ENCODE measurements at regions not wholly inside any gene's neighbourhood (a gene's known extent, or its start where the extent isn't known, plus 50 kb on each side); places are given as distances from the start of the nearest gene placed in this dataset.

DNA sequence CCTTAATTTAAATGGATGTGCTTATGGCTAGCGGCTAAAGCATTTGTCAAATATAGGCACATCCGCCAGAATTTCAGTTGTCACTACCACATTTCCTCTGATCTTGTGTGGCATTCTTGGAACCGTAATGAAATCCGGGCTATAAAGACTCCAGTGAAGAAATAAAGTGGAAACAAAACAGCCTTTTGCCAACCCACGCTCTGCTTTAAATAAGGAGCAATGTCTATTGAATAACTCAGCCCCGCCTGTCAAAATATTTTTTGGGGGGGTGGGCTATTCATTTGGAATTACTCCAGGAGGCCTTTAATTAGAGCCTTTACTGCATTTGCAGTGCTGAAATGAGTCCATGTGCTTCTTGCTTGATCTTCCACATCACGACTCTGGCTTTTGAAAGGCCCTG is 179.6 kb upstream of the RPH3A start:
- intact Hi-C loops (cut with DNase I; ENCODE audit: low total_unique reads) (no loop called here), in situ Hi-C loops (cut with MboI; ENCODE audit: low pct_ligation_motif_present in 1 of 4, low pct_unique_long_range_greater_than_20kb in 1 of 4, low sequenced_read_pairs in 3 of 4) (no loop called here)
- Histone ChIP-seq H3K4me1 (no peaks in the 10 kb centered on the region), H3K36me3 (no peaks in the 10 kb centered on the region), H3K27me3 (peaks cover 18% of the 10 kb centered on the region), H3K4me3 (no peak overlapping the region), H3K27ac (no peak overlapping the region), H3K9me3 (no peaks in the 10 kb centered on the region)
- WGBS, 2 donors (ENCODE audit: low coverage in 1 of 2) = 71 to 77% methylated on average over 6 to 7 of the region's 7 CpGs
- DNase-seq = no peak
- TF ChIP-seq POLR2A (IDR thresholded peaks at IDR 0.05) = no peak
- no peak for TF ChIP-seq EP300 (IDR thresholded peaks at IDR 0.05; ENCODE audit: low read depth)
- TF ChIP-seq, protein P1, sequence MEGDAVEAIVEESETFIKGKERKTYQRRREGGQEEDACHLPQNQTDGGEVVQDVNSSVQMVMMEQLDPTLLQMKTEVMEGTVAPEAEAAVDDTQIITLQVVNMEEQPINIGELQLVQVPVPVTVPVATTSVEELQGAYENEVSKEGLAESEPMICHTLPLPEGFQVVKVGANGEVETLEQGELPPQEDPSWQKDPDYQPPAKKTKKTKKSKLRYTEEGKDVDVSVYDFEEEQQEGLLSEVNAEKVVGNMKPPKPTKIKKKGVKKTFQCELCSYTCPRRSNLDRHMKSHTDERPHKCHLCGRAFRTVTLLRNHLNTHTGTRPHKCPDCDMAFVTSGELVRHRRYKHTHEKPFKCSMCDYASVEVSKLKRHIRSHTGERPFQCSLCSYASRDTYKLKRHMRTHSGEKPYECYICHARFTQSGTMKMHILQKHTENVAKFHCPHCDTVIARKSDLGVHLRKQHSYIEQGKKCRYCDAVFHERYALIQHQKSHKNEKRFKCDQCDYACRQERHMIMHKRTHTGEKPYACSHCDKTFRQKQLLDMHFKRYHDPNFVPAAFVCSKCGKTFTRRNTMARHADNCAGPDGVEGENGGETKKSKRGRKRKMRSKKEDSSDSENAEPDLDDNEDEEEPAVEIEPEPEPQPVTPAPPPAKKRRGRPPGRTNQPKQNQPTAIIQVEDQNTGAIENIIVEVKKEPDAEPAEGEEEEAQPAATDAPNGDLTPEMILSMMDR (IDR thresholded peaks at IDR 0.05) = no peak
- no peak for TF ChIP-seq POLR2AphosphoS5 (IDR thresholded peaks at IDR 0.05)

DNA sequence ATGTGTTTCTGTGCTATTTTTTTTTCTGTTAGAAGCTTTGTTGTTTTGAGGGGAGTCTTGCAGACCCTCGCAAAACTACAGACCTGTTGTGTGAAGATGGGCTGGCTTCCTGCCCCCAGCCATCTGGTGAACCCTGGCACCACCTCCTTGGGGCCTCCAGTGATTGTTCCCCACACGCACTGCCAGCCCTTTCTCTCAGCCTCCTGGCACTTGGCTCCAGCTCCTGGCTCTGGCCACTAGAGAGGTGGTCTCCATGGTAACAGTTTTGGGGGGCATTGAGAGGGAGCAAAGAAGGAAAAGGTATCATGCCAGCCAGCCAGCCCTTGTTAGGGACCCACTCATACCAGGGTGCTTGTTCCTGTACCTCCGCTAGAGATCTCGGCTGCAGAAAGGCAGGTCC is 176.4 kb upstream of the RPH3A start:
- Histone ChIP-seq H3K27me3 (peaks cover 22% of the 10 kb centered on the region), H3K27ac (no peak overlapping the region), H3K4me3 (no peak overlapping the region), H3K4me1 (no peaks in the 10 kb centered on the region), H3K9me3 (no peaks in the 10 kb centered on the region), H3K36me3 (no peaks in the 10 kb centered on the region)
- TF ChIP-seq EP300 (IDR thresholded peaks at IDR 0.05; ENCODE audit: low read depth) (no peak), POLR2A (IDR thresholded peaks at IDR 0.05) (no peak), POLR2AphosphoS5 (IDR thresholded peaks at IDR 0.05) (no peak)
- TF ChIP-seq, protein P1 (IDR thresholded peaks at IDR 0.05) = no peak
- WGBS, 2 donors (ENCODE audit: low coverage in 1 of 2) = 56 to 65% methylated on average over 2 to 4 of the region's 4 CpGs
- no peak for DNase-seq
- intact Hi-C loops (cut with DNase I; ENCODE audit: low total_unique reads) = no loop called here
- in situ Hi-C loops (cut with MboI; ENCODE audit: low pct_ligation_motif_present in 1 of 4, low pct_unique_long_range_greater_than_20kb in 1 of 4, low sequenced_read_pairs in 3 of 4) = no loop called here

DNA sequence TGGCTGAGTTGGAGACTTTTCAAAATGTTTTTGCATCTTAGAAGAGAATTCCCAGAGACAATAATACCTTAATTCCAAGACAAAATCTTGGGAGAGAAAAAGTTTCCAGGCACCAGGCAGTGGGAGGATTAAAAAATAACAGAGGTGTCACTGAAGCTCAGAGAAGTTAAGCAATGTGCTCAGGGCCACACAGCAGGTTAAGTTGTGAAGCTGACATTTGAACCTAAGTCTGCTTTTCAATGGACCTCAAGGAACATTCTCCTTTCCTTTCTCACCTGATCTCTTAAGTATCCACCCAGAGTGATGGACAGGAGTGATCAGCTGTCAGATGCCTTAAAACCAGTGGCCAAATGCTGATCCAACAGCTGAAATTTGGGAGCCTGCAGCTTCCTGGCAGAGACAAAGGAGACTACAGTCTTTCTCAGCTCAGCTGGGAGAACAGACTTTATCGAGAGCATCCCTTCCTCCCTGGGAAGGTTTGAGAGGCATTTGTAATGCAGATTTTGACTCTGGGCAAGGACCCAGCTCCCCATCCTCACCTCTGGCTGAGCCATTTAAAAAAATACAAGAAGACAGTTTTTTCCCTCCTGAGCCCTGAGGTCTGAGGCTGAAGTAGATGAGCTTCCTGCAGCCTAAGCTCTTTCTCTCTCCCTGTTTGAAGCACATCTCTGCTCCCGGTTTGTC is 174.9 kb upstream of the RPH3A start:
- no peak for TF ChIP-seq EP300 (IDR thresholded peaks at IDR 0.05; ENCODE audit: low read depth)
- TF ChIP-seq POLR2AphosphoS5 (IDR thresholded peaks at IDR 0.05) = no peak
- TF ChIP-seq, protein P1 (IDR thresholded peaks at IDR 0.05) = no peak
- no peak for TF ChIP-seq POLR2A (IDR thresholded peaks at IDR 0.05)
- DNase-seq = no peak
- intact Hi-C loops (cut with DNase I; ENCODE audit: low total_unique reads) (no loop called here), in situ Hi-C loops (cut with MboI; ENCODE audit: low pct_ligation_motif_present in 1 of 4, low pct_unique_long_range_greater_than_20kb in 1 of 4, low sequenced_read_pairs in 3 of 4) (no loop called here)
- Histone ChIP-seq H3K9me3 (no peaks in the 10 kb centered on the region), H3K36me3 (no peaks in the 10 kb centered on the region), H3K27me3 (peaks cover 22% of the 10 kb centered on the region), H3K27ac (no peak overlapping the region), H3K4me3 (no peak overlapping the region), H3K4me1 (no peaks in the 10 kb centered on the region)
- 0% methylated on average over 1 to 2 of the region's 2 CpGs for WGBS, 2 donors (ENCODE audit: low coverage in 1 of 2)

DNA sequence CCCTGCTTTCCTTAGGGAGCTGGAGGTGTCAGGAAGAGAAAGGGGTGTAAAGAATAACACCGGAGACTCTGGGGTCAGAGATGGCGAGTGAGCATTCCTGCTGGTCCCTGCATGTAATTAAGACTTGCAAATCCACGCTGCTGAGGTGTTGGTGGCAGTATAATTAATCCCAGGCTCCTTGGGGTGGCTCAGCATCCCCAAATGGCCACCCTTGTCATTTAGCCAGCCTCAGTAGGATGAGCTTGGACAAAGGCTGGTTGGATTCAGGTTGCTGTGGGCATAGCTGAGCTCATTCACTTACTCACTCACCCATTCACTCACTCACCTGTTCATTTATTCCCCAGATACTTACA is 174.4 kb upstream of the RPH3A start:
- intact Hi-C loops (cut with DNase I; ENCODE audit: low total_unique reads) (no loop called here), in situ Hi-C loops (cut with MboI; ENCODE audit: low pct_ligation_motif_present in 1 of 4, low pct_unique_long_range_greater_than_20kb in 1 of 4, low sequenced_read_pairs in 3 of 4) (no loop called here)
- Histone ChIP-seq H3K27me3 (peaks cover 22% of the 10 kb centered on the region), H3K4me3 (no peak overlapping the region), H3K9me3 (no peaks in the 10 kb centered on the region), H3K4me1 (no peaks in the 10 kb centered on the region), H3K27ac (no peak overlapping the region), H3K36me3 (no peaks in the 10 kb centered on the region)
- no peak for DNase-seq
- TF ChIP-seq POLR2A (IDR thresholded peaks at IDR 0.05) (no peak), EP300 (IDR thresholded peaks at IDR 0.05; ENCODE audit: low read depth) (no peak), POLR2AphosphoS5 (IDR thresholded peaks at IDR 0.05) (no peak)
- TF ChIP-seq, protein P1 (IDR thresholded peaks at IDR 0.05) = no peak
- WGBS, 2 donors (ENCODE audit: low coverage in 1 of 2) = 12% methylated on average over 3 of the region's 3 CpGs; no CpG with 5 or more reads in 1 of the 2 donors
